Lower lobe of right lung (tissue), 2 donors: ENCODE measurements at regions not wholly inside any gene's neighbourhood (a gene's known extent, or its start where the extent isn't known, plus 50 kb on each side); places are given as distances from the start of the nearest gene placed in this dataset.

Experiments
- ATAC-seq, 2 donors: fragments of 200-7000 bp; cut with Tn5 transposase; one replicate each; pipeline ENCODE4 v1.9.1; 2020 to 2022; ENCODE audit warnings: mild to moderate bottlenecking in 2 of 2, moderate library complexity in 2 of 2
- DNase-seq: peaks from one replicate; pipeline ENCODE4 v3.0.0-alpha.2; 2020
- H3K27ac ChIP-seq: fragments of 200-600 bp; one replicate; pipeline ENCODE4 v1.8.0; 2022
- H3K27me3 ChIP-seq: fragments of 200-600 bp; one replicate; pipeline ENCODE4 v1.8.0; 2022; ENCODE audit warnings: low read depth
- H3K36me3 ChIP-seq: fragments of 200-600 bp; one replicate; pipeline ENCODE4 v1.8.0; 2022; ENCODE audit warnings: mild to moderate bottlenecking
- H3K4me1 ChIP-seq: fragments of 200-600 bp; one replicate; pipeline ENCODE4 v1.8.0; 2022
- H3K4me3 ChIP-seq: fragments of 200-600 bp; one replicate; pipeline ENCODE4 v1.8.0; 2022; ENCODE audit warnings: mild to moderate bottlenecking
- H3K9me3 ChIP-seq: fragments of 200-600 bp; one replicate; pipeline ENCODE4 v1.8.0; 2022
- intact Hi-C: fragments of 100-400 bp; cut with DNase I; formaldehyde crosslinking; loops from one replicate; pipeline ENCODE4 v1.11.0; 2022
- TF ChIP-seq, protein P1 (sequence below): fragments of 200-600 bp; IDR thresholded peaks from one replicate; pipeline ENCODE4 v1.8.0; 2022; ENCODE audit warnings: antibody characterized with exemption, mild to moderate bottlenecking
- donor health status: DM: no; HTN: yes; CAD: no; lungs with severe emphysema.

DNA sequence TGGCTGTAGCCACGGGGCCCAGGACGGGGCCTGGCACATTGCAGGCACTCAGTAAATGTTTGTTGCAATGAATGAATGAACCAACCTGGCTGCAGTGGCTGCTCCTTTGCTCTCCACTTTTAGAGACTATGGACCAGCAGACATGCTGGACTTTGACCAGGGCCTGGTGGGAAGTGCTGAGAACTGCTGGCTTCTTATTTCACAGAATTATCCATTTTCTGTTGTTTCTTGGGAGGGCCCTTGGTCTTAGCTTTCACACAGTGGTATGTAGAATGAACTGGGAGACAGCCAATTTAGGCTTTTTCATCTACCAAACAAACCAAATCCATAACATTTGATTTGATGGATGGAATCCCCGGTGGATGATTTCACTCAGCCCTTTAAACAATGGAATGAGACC, 78.0 kb upstream of the LHFPL2 start:
- Histone ChIP-seq H3K27ac (no peak overlapping the region), H3K27me3 (no peaks in the 10 kb centered on the region), H3K36me3 (no peaks in the 10 kb centered on the region), H3K9me3 (no peaks in the 10 kb centered on the region), H3K4me3 (no peak overlapping the region), H3K4me1 (no peaks in the 10 kb centered on the region)
- intact Hi-C loops, result no loop called here
- TF ChIP-seq, protein P1, sequence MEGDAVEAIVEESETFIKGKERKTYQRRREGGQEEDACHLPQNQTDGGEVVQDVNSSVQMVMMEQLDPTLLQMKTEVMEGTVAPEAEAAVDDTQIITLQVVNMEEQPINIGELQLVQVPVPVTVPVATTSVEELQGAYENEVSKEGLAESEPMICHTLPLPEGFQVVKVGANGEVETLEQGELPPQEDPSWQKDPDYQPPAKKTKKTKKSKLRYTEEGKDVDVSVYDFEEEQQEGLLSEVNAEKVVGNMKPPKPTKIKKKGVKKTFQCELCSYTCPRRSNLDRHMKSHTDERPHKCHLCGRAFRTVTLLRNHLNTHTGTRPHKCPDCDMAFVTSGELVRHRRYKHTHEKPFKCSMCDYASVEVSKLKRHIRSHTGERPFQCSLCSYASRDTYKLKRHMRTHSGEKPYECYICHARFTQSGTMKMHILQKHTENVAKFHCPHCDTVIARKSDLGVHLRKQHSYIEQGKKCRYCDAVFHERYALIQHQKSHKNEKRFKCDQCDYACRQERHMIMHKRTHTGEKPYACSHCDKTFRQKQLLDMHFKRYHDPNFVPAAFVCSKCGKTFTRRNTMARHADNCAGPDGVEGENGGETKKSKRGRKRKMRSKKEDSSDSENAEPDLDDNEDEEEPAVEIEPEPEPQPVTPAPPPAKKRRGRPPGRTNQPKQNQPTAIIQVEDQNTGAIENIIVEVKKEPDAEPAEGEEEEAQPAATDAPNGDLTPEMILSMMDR, result no peak
- ATAC-seq (no peak), DNase-seq (no peak)

DNA sequence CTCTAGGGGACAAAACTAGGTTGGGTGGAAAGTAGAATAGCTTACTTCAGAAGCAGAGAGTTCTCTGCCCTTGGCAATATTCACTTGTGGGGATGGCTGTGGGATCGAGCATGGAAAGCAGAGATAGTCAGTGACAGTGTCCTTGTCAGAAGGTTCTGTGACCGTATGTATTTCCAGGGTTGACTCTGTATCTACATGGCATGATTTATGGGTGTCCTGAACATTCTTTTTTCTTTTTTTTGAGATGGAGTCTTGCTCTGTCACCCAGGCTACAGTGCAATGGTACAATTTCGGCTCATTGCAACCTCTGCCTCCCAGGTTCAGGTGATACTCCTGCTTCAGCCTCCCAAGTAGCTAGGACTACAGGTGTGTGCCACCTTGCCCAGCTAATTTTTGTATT, 77.4 kb upstream of the LHFPL2 start:
- intact Hi-C loops, result no loop called here
- no peaks in the 10 kb centered on the region for H3K27me3 ChIP-seq
- no peaks in the 10 kb centered on the region for H3K9me3 ChIP-seq
- TF ChIP-seq, protein P1, result no peak
- no peak for DNase-seq
- ATAC-seq, result no peak
- H3K4me1 ChIP-seq, result peaks cover 4% of the 10 kb centered on the region
- no peak overlapping the region for H3K4me3 ChIP-seq
- H3K36me3 ChIP-seq, result no peaks in the 10 kb centered on the region
- H3K27ac ChIP-seq, result no peak overlapping the region

DNA sequence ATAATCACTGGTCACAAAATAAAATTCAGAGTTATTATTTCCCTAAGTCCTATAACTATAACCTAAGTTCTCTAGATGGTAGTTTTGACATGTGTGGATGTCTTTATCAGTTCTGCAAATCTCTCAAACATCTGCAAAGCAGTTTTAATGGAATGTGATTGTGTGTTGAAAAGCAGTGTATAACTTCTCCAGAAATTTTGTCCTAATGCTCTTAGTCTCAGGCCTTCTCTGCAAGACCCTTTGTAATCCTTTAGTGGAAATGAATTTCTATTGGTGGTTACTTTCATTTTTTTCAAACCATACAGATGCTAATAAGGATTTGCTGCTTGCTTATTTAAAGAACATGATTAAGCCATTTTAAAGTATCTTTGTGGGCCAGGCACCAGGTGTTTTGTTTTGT, 75.5 kb upstream of the LHFPL2 start:
- H3K36me3 ChIP-seq, result no peaks in the 10 kb centered on the region
- H3K4me1 ChIP-seq, result peaks cover 6% of the 10 kb centered on the region
- TF ChIP-seq, protein P1, result no peak
- H3K27me3 ChIP-seq, result no peaks in the 10 kb centered on the region
- intact Hi-C loops, result no loop called here
- H3K4me3 ChIP-seq, result no peak overlapping the region
- no peak for ATAC-seq
- no peak for DNase-seq
- no peak overlapping the region for H3K27ac ChIP-seq
- no peaks in the 10 kb centered on the region for H3K9me3 ChIP-seq

DNA sequence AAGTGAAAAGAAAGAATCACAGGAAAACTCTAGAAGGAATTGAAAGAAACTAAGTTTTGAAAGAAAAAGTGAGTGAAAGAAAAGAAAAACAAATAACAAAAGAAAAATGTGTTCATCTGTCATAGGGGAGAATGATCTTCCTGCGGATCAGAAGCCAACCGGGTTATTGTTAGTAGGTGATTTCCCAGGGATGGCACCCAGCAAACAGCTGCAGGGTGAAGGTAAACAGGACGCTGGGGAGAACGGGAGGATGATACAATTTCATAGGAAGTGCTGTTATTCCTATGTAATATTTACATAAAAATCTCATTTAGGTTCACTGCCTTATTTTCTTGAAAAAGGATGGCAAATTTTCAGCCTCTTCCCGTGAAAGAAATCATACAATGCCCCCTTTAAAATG, 72.4 kb upstream of the LHFPL2 start:
- no peak overlapping the region for H3K27ac ChIP-seq

DNA sequence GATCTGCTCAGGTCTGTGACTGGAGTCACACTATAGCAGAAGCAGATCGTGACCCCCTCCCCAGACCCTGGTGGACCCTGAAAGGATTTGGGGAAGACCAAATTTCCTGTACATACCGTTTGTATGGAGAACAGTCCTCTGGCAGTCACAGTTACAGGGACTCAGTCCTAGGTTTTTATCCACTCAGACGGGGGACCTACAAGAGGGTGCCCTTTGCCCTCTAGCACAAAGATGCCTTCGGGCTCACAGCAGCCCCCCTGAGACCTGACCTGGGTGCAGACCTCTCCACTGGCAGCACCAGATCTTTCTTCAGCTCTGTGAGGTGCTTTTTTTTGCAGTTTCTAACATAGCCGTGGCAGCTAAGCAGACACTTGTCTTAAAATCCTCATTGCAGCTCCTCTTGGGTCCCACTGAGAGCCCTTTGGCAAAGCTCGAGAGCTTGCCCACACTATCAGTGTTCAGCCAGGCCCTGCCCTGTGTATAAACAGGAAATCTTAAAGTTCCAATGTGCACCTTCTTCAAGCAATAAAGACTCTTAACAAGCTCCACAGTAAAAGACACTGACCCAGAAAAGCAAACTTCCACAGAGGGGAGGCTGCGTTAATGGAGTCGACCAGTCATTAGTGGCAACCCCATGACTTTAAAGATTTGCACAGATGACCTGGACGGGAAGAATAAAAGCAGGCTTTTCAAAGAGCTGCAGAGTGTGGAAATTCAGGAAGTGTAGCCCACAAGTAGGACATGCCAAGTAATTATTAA, 71.8 kb upstream of the LHFPL2 start:
- TF ChIP-seq, protein P1, result no peak
- intact Hi-C loops, result no loop called here
- no peak for DNase-seq

More for the DNA sequence above, 72.4 kb upstream of the LHFPL2 start:
- Histone ChIP-seq H3K4me1 (peaks cover 6% of the 10 kb centered on the region), H3K36me3 (no peaks in the 10 kb centered on the region), H3K4me3 (no peak overlapping the region), H3K9me3 (no peaks in the 10 kb centered on the region), H3K27me3 (no peaks in the 10 kb centered on the region)
- DNase-seq (no peak), ATAC-seq (no peak)
- TF ChIP-seq, protein P1, result no peak
- intact Hi-C loops, result no loop called here

More for the DNA sequence above, 71.8 kb upstream of the LHFPL2 start:
- Histone ChIP-seq H3K4me1 (peaks cover 6% of the 10 kb centered on the region), H3K27me3 (no peaks in the 10 kb centered on the region), H3K27ac (no peak overlapping the region), H3K36me3 (no peaks in the 10 kb centered on the region), H3K4me3 (no peak overlapping the region), H3K9me3 (no peaks in the 10 kb centered on the region)
- peak; percentile 78 for ATAC-seq
